Stimulated activated naive CD8-positive, alpha-beta T cell treated with anti-CD3 and anti-CD28 coated beads, Interleukin-15, amount 100 ng/mL, for 72 hours (primary cell): ENCODE measurements at regions not wholly inside any gene's neighbourhood (a gene's known extent, or its start where the extent isn't known, plus 50 kb on each side); places are given as distances from the start of the nearest gene placed in this dataset.
"Not testable (repeated sequence)": the region's sequence is repeated elsewhere in the genome, so short reads cannot be mapped to it uniquely, and the experiment has no call there.

ENCODE experiments used
- ATAC-seq: fragments of 150-1000 bp; cut with Tn5 transposase; 2 replicates; pipeline ENCODE4 v1.10.0; 2021; ENCODE audit warnings: mild to moderate bottlenecking, moderate library complexity
- DNase-seq, 2 donors: peaks; one replicate each; pipeline ENCODE4 v3.0.0; 2021 to 2022
- H3K27ac Mint-ChIP-seq, 2 donors: one replicate each; pipeline ENCODE4 v1.8.0; 2022; ENCODE audit warnings: mild to moderate bottlenecking in 2 of 2, mixed read lengths in 2 of 2, moderate library complexity in 2 of 2
- H3K27me3 Mint-ChIP-seq: one replicate; pipeline ENCODE4 v1.8.0; 2022; ENCODE audit warnings: mixed read lengths
- H3K4me1 Mint-ChIP-seq: one replicate; pipeline ENCODE4 v1.8.0; 2022; ENCODE audit warnings: mild to moderate bottlenecking, mixed read lengths
- H3K4me3 Mint-ChIP-seq, 2 donors: one replicate each; pipeline ENCODE4 v1.8.0; 2022; ENCODE audit warnings: mild to moderate bottlenecking in 2 of 2, mixed read lengths in 2 of 2, moderate library complexity in 1 of 2
- H3K9me3 Mint-ChIP-seq, 2 donors: one replicate each; pipeline ENCODE4 v1.8.0; 2022; ENCODE audit warnings: mixed read lengths in 2 of 2

GRCh38 chr5:62232218-62232617, 73.8 kb upstream of the KIF2A start:
- not testable (repeated sequence) for H3K27me3 Mint-ChIP-seq, ATAC-seq, H3K9me3 Mint-ChIP-seq, DNase-seq, H3K4me3 Mint-ChIP-seq
- peaks cover 32% of the 10 kb centered on the region for H3K4me1 Mint-ChIP-seq
- peak overlapping the region in 1 of 2 donors; percentile 84 for H3K27ac Mint-ChIP-seq

DNA sequence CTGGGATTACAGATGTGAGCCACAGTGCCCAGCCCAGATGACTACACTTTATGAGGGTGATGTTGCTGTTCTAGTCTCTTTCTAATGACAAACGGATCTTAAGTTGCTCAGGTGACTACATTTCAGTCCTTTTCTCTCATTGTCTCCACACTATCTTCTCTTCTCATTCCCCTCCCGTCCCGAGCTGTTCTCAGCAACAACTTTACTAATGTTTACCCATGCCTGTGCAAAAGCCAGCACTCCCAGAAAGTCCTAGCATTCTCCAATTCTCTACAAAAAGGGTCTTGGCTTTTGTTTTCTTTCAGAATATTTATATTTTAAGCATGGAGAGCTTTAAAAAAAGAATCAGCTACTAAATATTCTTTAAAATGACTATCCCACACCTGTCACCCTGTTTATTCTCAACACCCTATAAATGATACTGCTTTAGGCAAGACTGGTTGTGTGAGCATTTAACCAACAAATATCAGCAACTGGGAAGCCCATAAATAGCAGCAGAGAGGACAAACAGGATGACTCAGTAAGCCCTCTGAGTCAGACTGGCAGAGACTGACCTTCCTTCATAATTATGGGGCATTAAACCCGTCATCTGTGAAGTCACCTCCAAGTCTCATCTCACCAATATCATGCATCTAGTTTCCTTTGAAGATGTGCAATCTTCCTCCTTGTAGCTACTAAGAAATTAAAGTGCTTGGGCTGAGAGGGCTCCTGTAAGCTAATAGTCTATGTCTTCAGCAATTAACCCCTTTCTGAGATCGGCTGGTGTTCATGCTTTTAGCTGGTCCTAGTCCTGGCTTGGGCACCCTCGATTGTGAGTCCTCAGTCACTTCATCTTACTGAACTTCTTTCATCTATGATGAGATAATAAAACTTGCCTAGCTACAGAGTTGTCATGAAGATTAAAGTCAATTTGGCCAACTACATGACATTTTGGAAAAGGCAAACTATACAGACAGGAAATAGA, 72.6 kb upstream of the KIF2A start:
- H3K4me1 Mint-ChIP-seq, result peaks cover 41% of the 10 kb centered on the region
- peak; percentile 76 for ATAC-seq
- not testable (repeated sequence) for H3K4me3 Mint-ChIP-seq, H3K27ac Mint-ChIP-seq, H3K9me3 Mint-ChIP-seq, H3K27me3 Mint-ChIP-seq, DNase-seq

GRCh38 chr5:62236593-62236992, 69.4 kb upstream of the KIF2A start:
- H3K4me3 Mint-ChIP-seq, H3K27me3 Mint-ChIP-seq, H3K9me3 Mint-ChIP-seq: not testable (repeated sequence)
- DNase-seq, result peak in 1 of 2 donors; percentile 43
- H3K4me1 Mint-ChIP-seq, result peaks cover 45% of the 10 kb centered on the region
- ATAC-seq, result peak; percentile 87
- H3K27ac Mint-ChIP-seq, result peak overlapping the region in 1 of 2 donors; percentile 83

- peak overlapping the region; percentile 38 to 71 for H3K27ac Mint-ChIP-seq
- H3K4me3 Mint-ChIP-seq, H3K9me3 Mint-ChIP-seq, ATAC-seq, H3K27me3 Mint-ChIP-seq, DNase-seq: not testable (repeated sequence)
- peaks cover 49% of the 10 kb centered on the region for H3K4me1 Mint-ChIP-seq
Observed at GRCh38 chr5:62237944-62238343, 68.1 kb upstream of the KIF2A start.

GRCh38 chr5:62238584-62238983, 67.4 kb upstream of the KIF2A start:
- not testable (repeated sequence) for H3K9me3 Mint-ChIP-seq, H3K27me3 Mint-ChIP-seq, DNase-seq, ATAC-seq, H3K4me3 Mint-ChIP-seq
- Mint-ChIP-seq H3K4me1 (peaks cover 45% of the 10 kb centered on the region), H3K27ac (peak overlapping the region in 1 of 2 donors; percentile 14)

- H3K27ac Mint-ChIP-seq, result peak overlapping the region in 1 of 2 donors; percentile 28
- H3K9me3 Mint-ChIP-seq, H3K27me3 Mint-ChIP-seq, H3K4me3 Mint-ChIP-seq, DNase-seq, ATAC-seq: not testable (repeated sequence)
- peaks cover 47% of the 10 kb centered on the region for H3K4me1 Mint-ChIP-seq
Observed at GRCh38 chr5:62240494-62240893, 65.5 kb upstream of the KIF2A start.

- not testable (repeated sequence) for DNase-seq, H3K27ac Mint-ChIP-seq, H3K4me3 Mint-ChIP-seq, H3K9me3 Mint-ChIP-seq, H3K27me3 Mint-ChIP-seq, ATAC-seq
- peaks cover 39% of the 10 kb centered on the region for H3K4me1 Mint-ChIP-seq
Observed at GRCh38 chr5:62242000-62242399, 64.0 kb upstream of the KIF2A start.

DNA sequence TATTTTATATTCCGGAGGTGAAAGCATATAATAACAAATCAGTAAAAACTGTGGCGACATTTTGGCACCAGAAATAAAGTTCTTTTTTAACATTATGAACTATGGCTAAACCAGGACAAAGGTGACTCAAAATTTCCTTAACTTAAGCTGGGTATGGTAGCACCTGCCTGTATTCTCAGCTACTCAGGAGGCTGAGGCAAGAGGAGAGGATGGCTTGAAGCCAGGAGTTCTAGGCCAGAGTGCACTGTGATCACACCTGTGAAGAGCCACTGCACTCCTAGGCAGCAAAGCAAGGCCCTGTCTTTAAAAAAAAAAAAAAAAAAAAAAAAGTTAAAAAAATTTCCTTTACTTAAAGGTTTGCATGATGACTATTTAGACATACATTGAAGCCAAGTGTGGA, 63.0 kb upstream of the KIF2A start:
- H3K27me3 Mint-ChIP-seq, ATAC-seq: not testable (repeated sequence)

DNA sequence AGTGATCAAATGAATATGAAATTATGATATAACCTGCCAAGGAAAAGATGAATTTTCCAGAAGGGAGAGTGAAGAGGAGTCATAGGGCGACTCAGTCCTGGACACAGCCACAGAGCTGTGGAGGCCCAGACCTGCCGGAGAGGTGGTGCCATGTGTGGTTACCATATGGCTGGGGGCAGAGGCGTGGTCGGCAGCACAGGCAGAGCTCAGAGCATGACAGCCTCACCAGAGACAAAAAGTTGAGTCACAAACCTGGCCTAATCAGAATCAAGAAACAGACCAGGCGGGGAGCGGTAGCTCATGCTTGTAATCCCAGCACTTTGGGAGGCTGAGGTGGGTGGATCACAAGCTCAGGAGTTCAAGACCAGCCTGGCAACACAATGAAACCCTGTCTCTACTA, 57.8 kb upstream of the KIF2A start:
- Mint-ChIP-seq H3K4me1 (peaks cover 51% of the 10 kb centered on the region), H3K9me3 (peaks cover 8 to 10% of the 10 kb centered on the region in 2 donors)
- not testable (repeated sequence) for H3K27ac Mint-ChIP-seq, DNase-seq, H3K4me3 Mint-ChIP-seq, H3K27me3 Mint-ChIP-seq
- peak; percentile 57 for ATAC-seq

More for the DNA sequence above, 63.0 kb upstream of the KIF2A start:
- not testable (repeated sequence) for H3K27ac Mint-ChIP-seq, H3K9me3 Mint-ChIP-seq, H3K4me3 Mint-ChIP-seq, DNase-seq
- peaks cover 34% of the 10 kb centered on the region for H3K4me1 Mint-ChIP-seq

GRCh38 chr5:62250085-62250484, 55.9 kb upstream of the KIF2A start:
- H3K9me3 Mint-ChIP-seq, result peaks cover 17 to 24% of the 10 kb centered on the region in 2 donors
- H3K4me3 Mint-ChIP-seq, result peak overlapping the region in 1 of 2 donors; percentile 46
- not testable (repeated sequence) for H3K27me3 Mint-ChIP-seq, H3K27ac Mint-ChIP-seq, DNase-seq
- peak; percentile 75 for ATAC-seq
- H3K4me1 Mint-ChIP-seq, result peaks cover 65% of the 10 kb centered on the region

GRCh38 chr5:62250919-62251318, 55.1 kb upstream of the KIF2A start:
- not testable (repeated sequence) for H3K4me3 Mint-ChIP-seq, DNase-seq, H3K27me3 Mint-ChIP-seq, ATAC-seq
- H3K9me3 Mint-ChIP-seq, result peaks cover 17 to 24% of the 10 kb centered on the region in 2 donors
- H3K27ac Mint-ChIP-seq, result peak overlapping the region in 1 of 2 donors; percentile 85
- H3K4me1 Mint-ChIP-seq, result peaks cover 67% of the 10 kb centered on the region

DNA sequence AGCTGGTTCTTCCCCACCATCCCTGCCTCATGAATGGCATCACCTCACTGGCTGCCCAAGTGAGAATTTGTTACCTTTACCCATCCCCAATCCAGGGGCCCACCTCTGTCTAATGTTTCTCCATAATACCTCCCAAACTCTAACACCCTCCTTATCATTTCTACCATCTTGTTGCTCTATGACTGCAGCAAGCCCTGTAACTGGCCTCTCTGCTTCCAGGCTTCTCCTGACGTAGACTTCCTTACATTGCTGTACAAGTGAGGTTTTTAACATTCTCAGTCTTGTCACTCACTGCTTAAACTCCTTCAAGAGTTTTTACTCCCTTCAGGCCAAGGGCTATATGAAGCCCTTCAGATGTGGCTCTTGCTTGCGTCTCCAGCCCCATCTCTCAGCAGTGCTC, 53.5 kb upstream of the KIF2A start:
- Mint-ChIP-seq H3K4me1 (peaks cover 78% of the 10 kb centered on the region), H3K27ac (peak overlapping the region in 1 of 2 donors; percentile 3), H3K9me3 (peaks cover 17 to 24% of the 10 kb centered on the region in 2 donors)
- DNase-seq, H3K27me3 Mint-ChIP-seq, ATAC-seq, H3K4me3 Mint-ChIP-seq: not testable (repeated sequence)

- Mint-ChIP-seq H3K4me1 (peaks cover 90% of the 10 kb centered on the region), H3K9me3 (peaks cover 24 to 29% of the 10 kb centered on the region in 2 donors), H3K27ac (peak overlapping the region; percentile 41 to 42)
- not testable (repeated sequence) for DNase-seq, H3K27me3 Mint-ChIP-seq, ATAC-seq, H3K4me3 Mint-ChIP-seq
Observed at GRCh38 chr5:62255551-62255950, 50.5 kb upstream of the KIF2A start.

DNA sequence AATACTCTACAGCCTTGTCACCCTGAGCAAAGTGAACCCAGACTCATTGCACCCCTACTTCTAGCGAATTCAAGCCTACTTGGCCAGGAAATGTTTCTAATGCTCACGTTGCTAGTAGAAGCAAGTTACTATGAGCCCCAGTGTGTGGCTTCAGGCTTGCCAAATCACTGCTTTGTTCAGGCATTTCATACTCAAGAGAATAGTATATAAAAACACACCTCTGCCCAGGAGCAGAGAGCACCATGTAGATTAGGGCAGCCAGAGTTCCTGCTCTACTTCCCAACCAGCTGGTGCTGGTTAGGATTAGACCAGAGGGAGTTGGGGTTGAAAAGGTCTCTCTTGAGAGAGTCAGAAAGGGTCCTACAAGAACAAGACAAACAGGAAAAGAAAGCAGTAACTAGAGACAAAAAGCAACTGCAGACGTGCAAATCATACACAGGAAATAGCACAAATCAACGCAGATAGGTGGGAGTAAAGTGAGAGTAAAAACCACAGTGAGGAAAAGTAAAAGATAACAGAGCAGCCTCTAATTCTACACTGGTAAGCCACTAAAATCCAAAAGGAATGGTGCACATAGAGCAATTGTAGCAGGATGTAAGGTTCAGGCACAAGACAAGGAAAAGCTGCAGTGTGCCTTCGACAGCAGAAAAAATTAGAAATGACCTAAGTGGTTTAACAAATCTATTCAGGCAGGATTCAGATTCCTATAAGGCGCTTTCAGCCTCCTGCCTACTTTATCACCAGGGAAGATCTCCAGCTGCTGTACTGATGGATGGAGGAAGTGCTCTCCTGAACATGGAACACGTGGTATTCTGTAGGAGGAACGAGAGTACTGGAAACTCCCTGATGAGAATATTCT, 49.6 kb upstream of the KIF2A start:
- Mint-ChIP-seq H3K4me3 (peak overlapping the region; percentile 66 to 77), H3K9me3 (peaks cover 24 to 29% of the 10 kb centered on the region in 2 donors), H3K27ac (peak overlapping the region; percentile 93 to 97), H3K4me1 (peaks cover 90% of the 10 kb centered on the region), H3K27me3 (no peaks in the 10 kb centered on the region)
- ATAC-seq (peak; percentile 82), DNase-seq (peak in 1 of 2 donors; percentile 15)
